HG02938 (cell line): ENCODE measurements at regions not wholly inside any gene's neighbourhood (a gene's known extent, or its start where the extent isn't known, plus 50 kb on each side); places are given as distances from the start of the nearest gene placed in this dataset.

Experiments
- ATAC-seq: cut with Tn5 transposase; IDR thresholded peaks from one replicate; pipeline ENCODE4 v1.9.1; 2021; ENCODE audit warnings: mild to moderate bottlenecking, moderate library complexity; ENCODE audit not compliant: unreplicated experiment

DNA sequence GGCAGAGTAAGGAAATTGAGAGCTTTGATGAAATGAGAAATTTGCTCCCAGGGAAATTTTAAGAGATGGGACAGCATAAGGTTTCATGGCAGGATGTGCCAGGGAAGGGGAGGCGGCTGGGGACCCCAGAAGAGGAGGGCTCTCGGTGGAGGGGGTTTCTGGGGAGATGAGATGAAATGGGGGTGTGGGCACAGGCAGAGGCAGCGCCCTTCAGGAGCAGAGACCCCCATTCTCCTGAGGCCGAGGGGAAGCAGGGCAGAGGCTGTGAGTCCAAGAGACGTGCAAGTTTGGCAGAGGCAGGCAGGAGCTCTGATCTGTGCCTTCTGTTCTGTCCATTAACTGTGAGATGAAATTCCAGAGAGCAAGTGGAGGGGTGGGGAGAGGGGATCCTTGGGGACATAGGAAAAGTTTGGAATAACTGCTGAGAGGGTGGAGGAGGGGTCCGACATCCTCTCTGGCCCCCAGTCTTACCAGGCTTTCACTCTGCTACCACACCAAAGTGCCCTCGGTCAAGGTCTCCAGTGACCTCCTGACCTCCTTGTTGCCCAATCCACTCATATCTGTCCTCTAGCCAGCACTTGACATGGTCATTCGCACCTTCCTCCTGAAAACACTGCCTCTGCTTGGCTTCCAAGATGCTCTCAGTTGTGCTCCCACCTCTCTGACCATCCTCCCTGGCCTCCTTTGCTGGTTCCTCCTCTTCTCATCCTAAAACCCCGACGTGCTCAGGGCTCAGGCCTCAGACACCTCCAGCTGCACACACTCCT is 108.1 kb upstream of the MVB12B start:
- ATAC-seq, result no peak

DNA sequence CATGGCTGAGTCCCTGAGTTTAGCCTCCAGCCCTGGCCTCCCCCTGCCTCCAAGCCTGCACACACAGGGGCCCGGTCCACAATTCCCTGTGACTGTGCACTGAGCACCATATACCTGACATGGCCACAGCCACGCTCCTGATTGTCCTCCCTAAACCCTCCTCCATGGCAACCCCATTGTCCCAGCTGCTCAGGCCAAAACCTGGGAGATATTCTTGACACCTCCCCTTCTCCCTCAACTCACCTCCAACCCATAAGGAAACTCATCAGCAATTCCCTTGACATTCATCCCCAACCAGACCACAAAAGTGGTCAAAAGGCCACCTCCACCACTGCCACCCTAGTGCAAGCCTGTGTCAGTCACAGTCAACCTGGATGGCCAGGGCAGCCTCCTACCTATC is 107.5 kb upstream of the MVB12B start:
- no peak for ATAC-seq

DNA sequence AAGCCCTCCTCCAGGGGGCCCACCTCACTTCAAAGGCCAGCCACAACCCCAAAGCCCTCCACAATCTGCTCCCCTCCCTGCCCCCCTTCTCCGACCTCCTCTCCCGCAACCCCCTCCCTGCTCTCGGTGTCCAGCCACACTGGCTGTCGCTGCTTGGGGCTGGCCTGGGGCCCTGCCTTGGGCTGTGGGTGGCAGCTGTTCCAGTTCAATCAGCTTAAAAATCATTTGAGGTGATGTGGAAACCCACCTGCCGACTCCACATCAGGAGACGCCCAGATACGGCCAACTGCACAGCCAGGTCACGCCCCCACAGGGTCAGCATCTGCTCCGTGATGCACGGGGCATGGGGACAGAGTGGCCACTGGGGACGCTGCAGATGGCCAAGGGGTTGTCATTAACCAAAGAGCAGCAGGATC is 107.0 kb upstream of the MVB12B start:
- ATAC-seq, result no peak

DNA sequence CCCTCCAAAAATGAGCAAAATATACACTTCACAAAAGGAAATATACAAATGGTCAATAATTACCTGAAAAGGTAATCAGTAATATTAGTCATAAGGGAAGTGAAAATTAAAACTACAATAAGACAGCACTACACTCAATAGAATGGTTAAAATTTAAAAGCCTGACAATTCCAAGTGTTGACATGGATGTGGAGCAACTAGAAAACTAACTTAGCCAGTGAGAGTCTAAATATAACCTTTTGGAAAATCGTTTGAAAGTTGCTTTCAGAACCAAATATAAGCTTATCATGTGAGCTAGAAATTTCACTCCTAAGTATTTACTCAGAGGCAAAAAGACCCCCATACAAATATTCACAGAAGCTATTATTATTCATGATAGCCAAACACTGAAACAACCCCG is 105.1 kb upstream of the MVB12B start:
- ATAC-seq, result no peak

DNA sequence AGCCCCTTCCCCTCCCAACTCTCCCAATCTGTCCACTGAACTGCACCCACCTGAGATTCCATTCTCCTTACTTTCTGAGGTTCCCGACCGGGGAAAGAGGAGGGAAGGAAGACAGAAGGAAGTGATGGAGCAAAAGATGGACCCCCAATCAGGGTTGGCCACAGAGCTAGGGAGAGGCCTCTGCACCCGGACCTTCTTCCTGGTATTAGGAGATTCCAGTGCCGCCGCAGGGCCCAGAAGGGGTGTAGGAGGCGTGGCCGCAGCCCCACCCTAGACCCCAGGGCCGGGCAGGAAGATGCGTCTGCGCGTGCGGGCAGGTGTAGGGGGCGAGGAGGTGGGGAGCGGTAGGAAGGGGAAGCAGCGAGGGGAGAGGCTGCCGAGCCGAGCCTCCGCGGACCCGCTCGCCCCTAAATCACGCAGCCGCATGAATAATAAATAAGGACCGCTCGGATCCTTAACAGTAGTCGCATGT is 104.2 kb upstream of the MVB12B start:
- ATAC-seq, result no peak

DNA sequence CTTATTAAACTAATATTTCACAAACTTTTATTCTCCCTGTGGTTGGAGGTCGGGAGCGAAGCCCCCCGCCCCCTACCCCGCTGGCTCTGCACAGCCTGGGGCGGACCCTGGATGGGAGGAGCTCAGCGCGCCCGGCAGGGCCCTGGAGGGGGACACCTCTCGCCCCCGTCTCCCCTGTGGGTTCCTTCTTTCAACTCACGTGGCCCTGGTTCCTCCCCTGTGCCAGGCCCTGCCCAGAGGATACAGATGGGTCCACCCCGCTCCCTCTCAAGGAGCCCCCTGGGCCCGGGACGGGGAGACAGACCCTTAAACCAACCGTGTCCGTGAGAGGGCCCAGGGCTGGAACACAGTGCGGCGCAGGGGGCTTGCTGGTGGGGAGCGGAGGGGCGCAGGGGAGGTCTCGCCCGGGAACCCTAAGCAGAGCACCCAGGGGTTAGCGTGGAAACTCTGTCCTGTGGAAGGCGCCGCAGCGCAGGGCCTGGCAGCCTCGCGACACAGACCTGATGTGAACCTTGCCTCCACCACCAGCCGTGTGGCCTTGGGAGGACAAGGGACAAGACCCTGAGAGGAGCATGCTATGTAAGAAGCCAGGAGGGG is 103.7 kb upstream of the MVB12B start:
- no peak for ATAC-seq

DNA sequence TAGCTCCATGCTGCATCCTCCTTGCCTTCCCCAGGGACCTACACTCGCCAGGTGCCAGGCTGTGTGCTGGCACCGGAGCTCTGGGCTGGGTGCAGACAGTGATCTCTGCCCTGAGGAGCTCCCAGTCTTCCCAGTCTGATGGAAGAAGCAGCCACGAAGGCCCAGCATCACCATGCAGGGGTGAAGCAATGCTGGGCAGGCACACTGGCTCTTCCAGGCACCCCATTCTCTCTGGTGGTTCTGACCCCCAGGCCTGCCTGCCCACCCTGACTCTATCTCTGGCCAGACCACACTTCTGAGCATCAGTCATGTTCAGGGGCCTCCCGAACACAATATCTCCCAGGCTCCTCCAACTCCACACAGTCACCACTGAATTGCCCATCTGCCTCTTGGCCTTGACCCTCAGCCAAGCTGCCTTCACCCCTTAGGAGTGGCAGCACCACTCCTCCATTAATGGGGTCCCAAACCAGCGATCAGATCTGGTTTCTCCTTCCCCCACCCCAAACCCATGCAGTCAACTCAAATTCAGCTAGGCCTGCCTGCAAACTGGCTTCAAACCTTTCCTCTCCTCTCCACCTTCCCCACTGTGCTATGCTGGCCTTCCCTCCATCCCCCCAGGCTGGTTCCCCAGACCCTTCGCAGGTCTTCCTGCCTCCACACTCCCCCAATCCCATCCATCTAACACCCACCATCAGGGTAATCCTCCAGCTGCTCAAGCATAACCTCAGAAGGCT is 102.7 kb upstream of the MVB12B start:
- ATAC-seq, result no peak

DNA sequence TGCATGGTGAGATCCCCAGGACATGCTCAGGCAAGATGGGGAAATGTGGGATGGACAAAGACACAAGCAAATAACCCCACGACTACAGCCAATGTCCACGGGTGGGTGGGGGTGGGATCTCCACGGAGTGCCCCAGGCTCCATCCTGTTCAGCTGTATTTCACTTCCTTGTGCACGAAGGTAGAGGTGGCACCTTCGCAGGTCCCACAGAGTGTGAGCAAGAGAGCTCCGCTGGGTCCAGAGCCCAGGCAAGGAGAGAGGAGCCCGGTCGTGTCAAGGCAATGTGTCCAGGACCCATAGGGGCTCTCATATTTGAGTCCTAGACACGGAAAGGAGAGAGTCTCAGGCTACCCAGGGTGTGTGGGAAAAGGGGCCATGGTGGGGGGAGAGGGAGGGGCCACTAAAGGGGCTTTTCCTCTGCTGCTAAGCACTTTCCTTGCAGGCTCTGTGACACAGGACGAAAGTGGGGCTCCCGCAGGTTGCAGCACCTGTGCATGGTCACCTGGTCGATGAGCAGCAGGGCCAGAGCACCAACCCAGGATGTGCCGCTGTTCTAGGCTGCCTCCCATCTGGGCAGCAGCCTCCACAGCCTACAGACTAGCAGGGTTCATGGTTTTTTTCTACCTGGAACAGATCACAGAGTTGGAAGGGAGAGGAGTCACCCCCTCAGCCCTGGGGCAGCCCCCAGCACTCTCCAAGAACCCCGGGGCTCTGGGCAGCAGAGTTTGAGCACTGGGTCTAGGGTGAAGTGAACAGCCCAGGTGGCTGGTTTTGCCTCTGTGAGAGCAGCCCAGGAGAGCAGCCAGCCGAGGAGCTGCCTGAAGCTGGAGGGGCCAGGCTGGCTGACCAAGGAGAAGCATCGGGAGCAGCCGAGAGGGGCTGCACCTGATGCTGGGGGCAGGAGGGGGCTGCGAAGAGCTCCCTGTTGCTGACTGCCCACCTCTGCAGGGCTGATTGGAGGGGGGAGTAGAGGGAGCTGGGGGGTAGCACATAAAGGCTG is 100.7 kb upstream of the MVB12B start:
- ATAC-seq, result no peak

DNA sequence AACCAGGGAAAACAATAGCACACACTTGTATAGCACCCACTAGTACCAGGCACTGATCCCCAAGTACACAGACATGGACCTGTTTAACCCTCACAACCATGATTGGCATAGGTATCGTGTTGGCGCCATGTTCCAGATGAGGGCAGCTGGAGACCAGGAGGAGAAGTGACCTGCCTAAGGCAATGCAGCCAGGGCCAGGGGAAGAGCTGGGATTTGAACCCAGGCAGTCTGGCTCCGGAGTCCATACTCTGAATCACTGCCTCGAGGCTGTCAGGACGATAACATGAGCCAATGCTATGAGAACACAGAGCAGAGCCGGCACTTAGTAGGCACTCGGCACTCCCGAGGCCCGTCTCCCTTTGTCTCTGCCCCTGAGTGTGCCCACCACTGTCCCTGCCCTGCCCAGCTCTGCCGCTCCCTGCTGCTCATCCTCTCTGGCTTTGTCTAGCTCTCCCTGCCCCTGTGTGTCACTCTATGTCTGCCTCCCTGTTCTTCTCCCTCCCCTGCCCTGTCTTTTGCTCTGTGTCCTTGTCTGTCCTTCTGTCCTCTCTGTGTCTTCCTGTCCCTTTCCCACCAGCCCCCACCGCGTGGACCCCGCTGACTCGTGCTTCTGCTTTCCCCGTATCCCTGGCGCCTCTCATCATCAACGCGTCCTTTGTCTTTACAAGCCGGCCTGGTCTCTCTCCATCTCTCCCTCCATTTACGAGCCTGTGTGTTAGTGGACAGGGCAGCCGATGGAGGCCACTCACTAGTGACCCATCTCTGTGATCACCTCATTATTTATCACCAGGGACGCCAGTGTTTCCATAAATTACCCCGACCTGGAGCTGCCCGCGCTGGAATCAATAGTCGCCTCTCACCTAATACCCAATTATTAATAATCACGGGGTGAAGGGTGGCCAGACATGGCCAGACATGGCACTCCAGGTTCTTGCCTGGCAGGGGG is 99.4 kb upstream of the MVB12B start:
- no peak for ATAC-seq

DNA sequence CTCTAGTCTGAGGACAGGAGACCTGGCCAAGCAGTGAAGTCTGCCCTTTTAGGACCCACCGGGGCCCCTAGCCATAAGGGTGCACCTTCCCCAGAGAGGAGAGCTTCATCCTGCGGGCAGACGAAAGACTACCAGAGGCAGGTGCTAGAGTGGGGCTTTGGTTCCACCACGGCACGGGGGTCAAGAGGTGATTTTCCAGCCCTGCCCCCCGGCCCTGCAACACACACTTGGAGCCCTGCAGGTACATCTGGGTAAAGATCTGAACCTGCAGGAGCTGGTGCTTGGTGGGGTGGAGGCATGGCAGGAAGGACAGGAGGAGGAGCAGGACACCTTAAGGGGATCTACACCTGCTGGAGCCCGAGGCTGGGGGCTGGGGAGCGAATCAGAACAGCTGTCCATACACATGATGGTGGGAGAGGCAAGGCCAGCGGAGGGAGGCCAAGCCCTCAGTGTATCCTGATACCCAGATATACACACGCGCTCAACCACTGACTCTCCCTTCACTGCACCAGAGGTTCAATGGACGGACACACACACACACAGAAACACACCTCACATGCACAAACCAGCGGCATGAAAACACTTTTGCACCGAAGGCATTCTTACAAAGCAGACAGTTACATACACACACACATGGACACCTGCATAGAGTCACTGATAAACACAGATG is 98.4 kb upstream of the MVB12B start:
- ATAC-seq, result no peak

DNA sequence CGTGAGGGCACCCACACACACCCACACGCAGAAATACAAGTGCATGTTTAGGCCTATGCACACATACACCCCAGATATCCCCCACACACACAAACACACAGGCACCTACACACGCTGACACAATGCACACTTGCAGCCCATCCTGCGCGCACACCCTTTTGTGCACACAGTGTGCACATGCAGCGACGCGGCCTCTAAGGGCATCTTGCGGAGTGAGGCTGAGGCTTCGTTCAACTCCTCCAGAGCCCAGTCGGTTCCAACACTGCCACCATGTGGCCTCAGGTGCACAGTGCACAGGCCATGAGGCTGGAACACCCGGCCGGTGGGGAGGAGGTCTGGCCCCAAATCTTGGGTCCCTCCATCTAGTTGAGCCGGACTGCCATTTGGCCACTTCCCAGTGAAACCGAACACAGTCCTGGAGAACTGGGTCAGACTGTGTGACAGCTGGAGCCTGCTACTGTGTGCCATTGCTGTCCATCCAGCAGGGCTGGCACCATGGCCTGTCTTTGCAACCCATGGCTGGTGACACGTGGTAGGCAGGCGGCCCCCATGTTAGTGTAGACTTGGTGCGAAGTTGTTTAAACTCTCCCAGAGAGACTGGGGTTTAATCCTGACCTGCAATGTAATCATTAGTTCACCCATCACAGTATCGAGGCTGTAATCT is 97.7 kb upstream of the MVB12B start:
- ATAC-seq, result no peak

DNA sequence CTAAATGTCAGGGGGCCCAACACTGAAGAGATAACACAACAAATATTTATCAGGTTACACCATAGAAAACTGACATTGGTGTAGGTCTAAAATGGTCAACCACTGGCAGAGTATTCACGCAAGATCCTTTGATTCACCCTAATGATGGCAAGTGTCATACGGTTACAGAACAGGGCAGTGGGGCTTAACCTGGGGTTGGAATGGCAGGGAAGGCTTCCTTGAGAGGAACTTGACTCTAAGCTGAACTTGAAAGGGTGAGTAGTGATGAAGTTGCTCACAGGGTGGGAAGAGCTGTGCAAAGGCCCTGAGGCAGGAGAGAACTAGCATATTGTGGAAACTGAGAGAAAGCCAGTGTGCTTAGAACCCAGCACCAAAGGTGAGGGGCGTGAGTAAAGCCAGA is 97.1 kb upstream of the MVB12B start:
- no peak for ATAC-seq

DNA sequence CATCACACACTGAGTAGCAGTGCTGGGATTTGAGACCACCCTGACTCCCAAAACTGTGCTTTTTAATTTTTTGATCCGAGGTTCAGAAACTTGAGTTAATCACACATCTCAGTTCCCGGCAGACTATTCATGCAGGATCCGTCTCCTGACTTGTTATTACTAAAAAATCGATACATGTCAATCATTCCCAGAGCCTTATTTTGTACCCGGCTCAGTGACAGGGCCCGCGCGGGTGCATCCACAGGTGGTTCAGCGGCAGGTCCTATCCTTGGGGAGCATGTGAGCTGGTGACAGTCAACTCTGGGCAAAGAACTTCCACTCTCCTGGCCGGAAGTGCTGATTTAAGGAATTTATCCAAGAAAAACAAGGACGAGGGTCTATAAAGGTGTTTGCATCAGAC is 95.9 kb upstream of the MVB12B start:
- ATAC-seq, result no peak

DNA sequence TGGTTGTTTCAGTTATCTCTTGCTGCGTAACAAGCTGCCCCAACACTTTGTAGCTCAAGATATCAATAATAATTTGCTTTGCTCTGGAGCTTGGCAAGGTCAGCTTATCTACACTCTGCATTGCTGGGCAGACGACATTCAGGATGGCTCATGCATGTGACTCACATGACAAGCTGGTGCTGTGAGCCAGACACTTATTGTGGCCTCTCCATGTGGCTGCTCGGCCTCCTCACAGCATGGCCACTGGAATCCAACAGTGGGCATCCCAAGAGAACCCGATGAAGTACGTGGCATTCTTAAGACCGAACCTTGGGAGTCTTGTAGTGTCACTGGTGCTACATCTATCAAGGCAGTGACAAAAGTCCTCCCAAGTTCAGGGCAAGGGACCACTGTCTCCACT is 94.2 kb upstream of the MVB12B start:
- no peak for ATAC-seq

DNA sequence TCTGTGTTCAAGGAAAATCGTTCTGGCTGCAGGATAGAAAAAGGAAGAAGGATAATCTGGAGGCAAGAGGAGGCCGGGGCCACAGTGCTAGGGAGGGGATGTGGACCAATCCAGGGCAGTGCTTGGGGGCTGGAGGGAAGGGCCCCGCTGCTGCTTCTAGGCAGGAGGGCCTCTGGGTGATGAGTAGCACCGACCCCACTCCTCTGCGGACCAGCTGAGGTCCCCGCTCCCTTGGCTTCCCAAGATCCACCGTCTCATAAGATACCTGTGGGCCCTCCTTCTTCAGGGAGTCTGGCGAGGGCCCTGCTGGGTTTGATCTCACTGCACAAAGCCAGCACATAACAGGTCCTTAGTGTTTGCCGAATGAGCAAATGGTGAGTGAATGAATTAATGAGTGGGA is 93.5 kb upstream of the MVB12B start:
- ATAC-seq, result no peak

DNA sequence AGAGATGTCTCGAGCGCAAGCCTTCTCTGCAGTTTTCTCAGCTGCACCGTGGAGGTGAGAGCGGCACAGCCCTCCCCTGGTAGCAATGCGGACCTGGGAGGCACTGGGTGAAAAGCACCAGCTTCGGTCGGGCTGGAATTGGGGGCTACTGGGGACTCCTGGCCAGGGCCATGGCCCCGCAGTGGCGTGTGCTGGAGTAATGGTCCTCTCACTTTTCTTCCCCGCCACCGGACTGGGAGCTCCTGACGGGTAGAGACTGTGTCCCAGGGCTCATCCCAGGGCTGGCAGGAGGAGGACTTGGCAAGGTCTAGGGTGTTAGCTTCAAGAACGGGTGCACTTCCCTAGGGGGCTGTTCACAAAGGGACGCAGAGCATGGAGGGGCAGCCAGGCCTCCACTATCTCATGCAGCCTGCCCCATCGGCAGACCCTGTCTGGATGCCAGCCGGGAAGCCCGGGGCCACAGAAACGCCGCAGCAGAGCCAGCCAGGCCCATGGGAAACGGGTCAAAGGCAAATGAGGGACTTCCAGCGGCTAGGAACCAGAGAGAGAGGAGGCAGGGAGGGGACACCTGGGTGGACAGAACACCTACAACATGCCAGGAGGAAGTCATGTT is 92.6 kb upstream of the MVB12B start:
- no peak for ATAC-seq

DNA sequence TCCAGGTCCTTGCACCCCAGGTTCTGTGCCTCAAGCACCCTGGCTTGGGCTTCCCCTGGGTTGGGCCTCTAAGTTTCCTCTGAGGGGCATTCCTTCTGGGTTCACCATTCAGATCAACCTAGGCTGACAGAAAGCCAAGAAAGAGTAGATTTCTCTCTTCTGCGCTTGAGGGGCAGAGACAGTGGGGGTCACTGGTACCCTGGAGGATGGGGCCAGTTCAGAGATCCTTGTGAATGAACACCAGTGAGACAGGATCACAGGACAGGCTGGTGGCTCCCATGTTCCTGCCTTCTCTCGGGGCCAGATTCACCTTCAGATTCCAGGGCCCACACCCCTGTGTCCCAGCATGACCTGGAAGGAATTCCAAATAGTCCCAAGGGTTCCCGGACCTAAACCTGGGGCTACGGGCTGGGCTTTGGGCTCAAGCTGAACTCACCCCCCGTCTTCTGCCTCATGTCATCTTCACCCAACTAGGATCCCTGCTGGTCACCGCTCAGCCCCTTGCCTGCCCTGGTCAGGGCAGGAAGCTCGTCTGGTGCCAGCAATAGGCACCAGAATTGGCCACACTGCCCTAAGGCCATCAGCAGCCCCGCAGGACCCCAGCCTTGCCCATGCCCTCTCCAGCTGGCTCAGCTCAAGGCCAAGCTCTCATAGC is 91.8 kb upstream of the MVB12B start:
- ATAC-seq, result no peak
